C4-2B (cell line): ENCODE measurements at regions not wholly inside any gene's neighbourhood (a gene's known extent, or its start where the extent isn't known, plus 50 kb on each side); places are given as distances from the start of the nearest gene placed in this dataset.
A peak's percentile ranks its signal among the peaks of the same experiment; 100 is the strongest.

Experiments
- H3K27ac ChIP-seq: fragments of 450-650 bp; 2 replicates; pipeline ENCODE4 v1.5.1; 2017
- CTCF ChIP-seq: fragments of 450-650 bp; conservative IDR thresholded peaks from 2 replicates; pipeline ENCODE4 v1.5.1; 2017; ENCODE audit warnings: mild to moderate bottlenecking
- ZFX ChIP-seq: fragments of 450-650 bp; IDR thresholded peaks from 2 replicates; pipeline ENCODE4 v1.6.1; 2017

GRCh38 chr5:118711727-118712126 is 276.6 kb downstream of the DTWD2 start:
- H3K27ac ChIP-seq = no peak overlapping the region
- TF ChIP-seq ZFX = no peak
- no peak for TF ChIP-seq CTCF

- no peak overlapping the region for H3K27ac ChIP-seq
- TF ChIP-seq CTCF (no peak), ZFX (no peak)
These were observed 282.2 kb downstream of the DTWD2 start for GRCh38 chr5:118705959-118706667.

GRCh38 chr5:118703241-118703640 is 285.1 kb downstream of the DTWD2 start:
- TF ChIP-seq ZFX (no peak), CTCF (no peak)
- no peak overlapping the region for H3K27ac ChIP-seq

GRCh38 chr5:118701791-118702190 is 286.6 kb downstream of the DTWD2 start:
- no peak overlapping the region for H3K27ac ChIP-seq
- TF ChIP-seq ZFX (no peak), CTCF (no peak)

GRCh38 chr5:118700510-118700909 is 287.8 kb downstream of the DTWD2 start:
- H3K27ac ChIP-seq = no peak overlapping the region
- TF ChIP-seq ZFX (no peak), CTCF (no peak)

- TF ChIP-seq CTCF = peak; percentile 19
- no peak for TF ChIP-seq ZFX
- H3K27ac ChIP-seq = no peak overlapping the region
These were observed 289.6 kb downstream of the DTWD2 start for GRCh38 chr5:118698774-118699173.

- TF ChIP-seq ZFX (no peak), CTCF (no peak)
- H3K27ac ChIP-seq = no peak overlapping the region
These were observed 292.3 kb downstream of the DTWD2 start for GRCh38 chr5:118696076-118696475.
